GM04504 (cell line): ENCODE measurements at regions not wholly inside any gene's neighbourhood (a gene's known extent, or its start where the extent isn't known, plus 50 kb on each side); places are given as distances from the start of the nearest gene placed in this dataset.

Experiments
- DNase-seq: peaks from one replicate; pipeline ENCODE4 v3.0.0-alpha.2; 2012; ENCODE audit warnings: low read depth

DNA sequence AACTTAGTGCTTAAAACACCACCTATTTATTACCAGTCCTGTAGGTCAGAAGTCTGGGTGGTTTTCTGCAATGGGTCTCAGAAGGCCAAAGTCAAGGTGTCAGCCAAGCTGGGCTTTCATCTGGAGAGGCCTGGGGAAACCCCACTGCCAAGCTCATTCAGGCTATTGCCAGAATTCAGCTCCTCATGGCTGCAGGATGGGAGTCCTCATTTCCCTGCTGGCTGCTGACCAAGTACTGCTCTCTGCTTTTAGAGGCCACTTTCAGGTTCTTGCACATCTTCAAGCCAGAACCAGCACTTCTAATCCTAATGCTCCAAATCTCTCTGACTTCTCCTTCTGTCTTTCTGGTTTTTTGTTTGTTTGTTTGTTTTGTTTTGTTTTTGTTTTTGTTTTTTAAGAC is 109.3 kb downstream of the BCOR start:
- DNase-seq = no peak

DNA sequence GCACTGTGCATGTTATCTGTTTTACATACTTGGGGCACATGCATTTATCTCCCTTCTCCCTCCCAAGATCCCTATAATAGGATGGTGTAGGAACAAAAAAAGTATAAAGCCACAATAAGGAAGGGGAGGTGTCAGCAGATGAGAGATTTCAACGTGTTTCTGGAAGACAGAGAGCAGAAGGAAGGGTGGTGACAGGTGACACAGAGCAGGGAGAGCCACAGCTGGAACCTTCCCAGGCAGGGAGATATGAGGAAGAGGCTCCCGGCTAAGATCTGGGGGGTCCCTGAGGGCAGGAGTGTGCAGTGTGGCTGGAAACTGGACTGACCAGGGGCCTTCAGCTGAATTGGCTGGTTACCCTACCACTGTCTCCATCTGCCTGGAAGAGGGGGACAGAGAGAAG is 107.4 kb downstream of the BCOR start:
- DNase-seq = no peak

DNA sequence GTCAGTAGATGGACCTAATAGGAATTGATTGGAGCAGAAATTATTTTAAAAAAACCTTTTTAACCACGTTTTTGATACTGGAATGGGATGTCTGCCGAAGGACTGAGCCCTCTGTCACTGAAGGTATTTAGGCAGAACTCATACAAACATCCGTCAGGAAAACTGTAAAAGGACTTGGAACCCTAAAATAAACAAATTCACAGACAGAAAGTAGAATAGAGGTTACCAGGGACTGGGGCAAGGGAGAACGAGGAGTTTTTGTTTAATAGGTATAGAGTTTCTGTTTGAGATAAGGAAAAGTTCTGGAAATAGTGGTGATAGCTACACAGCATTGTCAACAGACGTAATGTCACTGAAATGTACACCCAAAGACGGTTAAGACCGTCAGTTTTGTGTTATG is 105.5 kb downstream of the BCOR start:
- no peak for DNase-seq

DNA sequence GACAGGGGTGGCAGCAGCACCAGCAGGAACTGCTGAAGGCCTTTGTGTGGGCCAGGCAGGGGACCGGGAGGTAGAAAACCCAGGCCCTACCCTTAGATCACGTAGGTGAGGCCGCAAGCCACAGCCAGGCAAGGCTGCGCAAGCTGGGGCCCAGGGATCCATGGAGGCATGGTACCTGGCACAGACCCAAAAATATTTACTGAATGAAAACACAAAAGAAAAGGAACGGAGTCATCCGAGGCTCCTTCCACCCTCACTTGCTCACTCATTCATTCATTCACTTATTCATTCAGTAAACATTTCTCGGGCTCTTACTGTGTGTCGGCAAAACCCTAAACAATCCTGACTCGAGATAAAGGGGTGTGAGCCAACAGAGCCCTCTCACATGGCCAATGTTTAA is 102.3 kb downstream of the BCOR start:
- no peak for DNase-seq

DNA sequence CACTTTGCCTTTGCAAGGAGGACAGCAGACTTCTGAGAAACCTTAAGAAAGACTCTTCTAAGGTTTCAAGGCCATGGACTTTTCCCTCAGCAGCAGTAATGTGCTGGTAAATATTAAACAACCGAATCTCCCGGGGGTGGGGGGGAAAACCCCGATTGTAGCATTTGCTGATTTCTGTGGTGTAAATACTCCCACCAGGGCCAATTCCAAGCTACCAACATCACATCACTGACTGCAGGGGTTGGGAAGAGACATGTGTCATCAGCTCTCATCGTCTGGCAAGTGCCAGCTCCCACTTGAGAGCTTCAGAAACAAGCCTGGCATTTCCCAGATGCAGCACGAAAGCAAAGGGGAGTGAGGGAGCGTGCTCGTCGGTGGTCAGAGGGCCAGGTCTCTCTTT is 101.2 kb downstream of the BCOR start:
- no peak for DNase-seq

DNA sequence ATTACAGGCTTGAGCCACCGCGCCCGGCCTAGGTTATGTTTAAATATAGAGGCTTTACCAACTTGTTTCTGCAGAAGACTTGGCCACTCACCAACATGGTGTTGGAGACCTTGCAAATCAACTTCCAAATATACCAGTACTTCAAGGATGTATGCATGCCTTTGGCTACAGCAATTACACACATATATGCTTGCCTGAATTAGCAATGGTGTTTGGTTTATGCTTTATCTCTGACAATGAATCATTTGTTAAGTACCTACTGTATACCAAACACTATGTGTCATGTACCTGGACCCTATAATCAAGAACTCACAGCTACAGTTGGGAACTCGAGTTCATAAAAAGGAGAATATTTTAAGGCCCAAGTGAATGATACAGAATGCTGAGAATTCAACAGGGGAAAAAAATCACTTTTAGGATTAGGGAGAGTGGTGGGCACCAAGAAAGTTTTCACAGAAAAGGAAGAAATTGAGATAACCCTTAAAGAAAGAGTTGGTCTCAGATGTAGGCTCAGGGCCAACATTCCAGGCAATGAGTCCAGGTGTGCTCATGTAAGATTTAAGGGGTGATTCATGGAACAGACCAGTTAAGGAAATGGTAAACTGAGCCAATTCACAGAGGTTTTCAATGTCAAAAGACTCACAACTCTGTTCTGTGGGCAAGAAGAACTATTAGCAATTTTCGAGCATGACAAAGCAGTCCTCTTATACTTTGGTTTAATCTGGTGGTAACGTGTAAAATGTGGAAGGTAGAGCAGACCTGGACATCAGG is 98.9 kb downstream of the BCOR start:
- DNase-seq = no peak
